GM12878 (cell line): ENCODE measurements at regions not wholly inside any gene's neighbourhood (a gene's known extent, or its start where the extent isn't known, plus 50 kb on each side); places are given as distances from the start of the nearest gene placed in this dataset.

Experiments used
- ATAC-seq: fragments of 200-7000 bp; cut with Tn5 transposase; 3 replicates; pipeline ENCODE4 v1.9.1; 2020; ENCODE audit warnings: mild to moderate bottlenecking, moderate library complexity
- BruUV-seq: library from RNA; stranded (reverse); fragments of 400-500 nt; replicated peaks from 2 replicates; lab custom pipeline; 2021; lab: Mats Ljungman, UMichigan
- CTCF ChIA-PET: fragments of 300-600 bp; sonication (Branson Sonifier 250); formaldehyde crosslinking; extraction: SDS; loops from one replicate; lab custom pipeline; 2021; ENCODE audit warnings: inconsistent platforms; lab: Yijun Ruan, JAX
- POLR2A ChIA-PET: fragments of 350-600 bp; formaldehyde crosslinking; extraction: SDS; loops from one replicate; lab custom pipeline; 2021; ENCODE audit warnings: inconsistent platforms; lab: Charles Lee
- RAD21 ChIA-PET: fragments of 300-600 bp; sonication (Branson Sonifier 250); formaldehyde crosslinking; loops from one replicate; lab custom pipeline; 2023; ENCODE audit warnings: antibody characterized with exemption; ENCODE audit not compliant: unreplicated experiment; lab: Charles Lee
- SMC1A ChIA-PET: fragments of 300-600 bp; sonication (Branson Sonifier 250); formaldehyde crosslinking; loops from one replicate; lab custom pipeline; 2023; ENCODE audit not compliant: unreplicated experiment, uncharacterized antibody; lab: Charles Lee
- DNase-seq: peaks from one replicate; pipeline ENCODE4 v3.0.0-alpha.2; 2011; ENCODE audit warnings: low read depth, low spot score
- FAIRE-seq: peaks from 3 replicates; lab custom pipeline; 2011; peaks lifted over from hg19 to GRCh38; lab: Jason Lieb, UNC
- H2AFZ ChIP-seq: 2 replicates; pipeline ENCODE4 v1.6.0; 2011; ENCODE audit warnings: low read depth, low read length, control low read depth; ENCODE audit not compliant: control insufficient read depth
- H3K27ac ChIP-seq: 2 replicates; pipeline ENCODE4 v1.5.1; 2011; ENCODE audit warnings: control low read depth; ENCODE audit not compliant: control insufficient read depth, insufficient read depth
- H3K27me3 ChIP-seq, 2 experiments: replicated peaks in 1 of 2; 2 replicates each; pipeline versions ENCODE4 v1.6.0 to v1.6.1; 2011; ENCODE audit warnings: low read length in 1 of 2; ENCODE audit not compliant: control insufficient read depth in 2 of 2, insufficient read depth in 2 of 2
- H3K36me3 ChIP-seq, 2 experiments: 2 replicates each; pipeline ENCODE4 v1.5.1; 2011; ENCODE audit warnings: low read length in 1 of 2; ENCODE audit not compliant: control insufficient read depth in 2 of 2, insufficient read depth in 2 of 2
- H3K4me1 ChIP-seq: 2 replicates; pipeline ENCODE4 v1.6.1; 2011; ENCODE audit warnings: mild to moderate bottlenecking, low read length, moderate library complexity, mixed read lengths; ENCODE audit not compliant: control insufficient read depth, insufficient read depth
- H3K4me2 ChIP-seq: 2 replicates; pipeline ENCODE4 v1.6.0; 2011; ENCODE audit warnings: control low read depth; ENCODE audit not compliant: control insufficient read depth, insufficient read depth
- H3K4me3 ChIP-seq: fragments of 200-600 bp; sonication (generic); 2 replicates; pipeline ENCODE4 v1.5.1; 2016
- H3K79me2 ChIP-seq: 2 replicates; pipeline ENCODE4 v1.6.0; 2011; ENCODE audit warnings: low read length; ENCODE audit not compliant: control insufficient read depth, insufficient read depth
- H3K9ac ChIP-seq: 2 replicates; pipeline ENCODE4 v1.8.0; 2011; ENCODE audit warnings: low read length, control low read depth, mixed read lengths; ENCODE audit not compliant: control insufficient read depth, insufficient read depth
- H3K9me3 ChIP-seq: replicated peaks from 3 replicates; pipeline ENCODE4 v1.5.1; 2011; ENCODE audit warnings: mild to moderate bottlenecking, low read length; ENCODE audit not compliant: control insufficient read depth, insufficient read depth
- H4K20me1 ChIP-seq: 2 replicates; pipeline ENCODE4 v1.6.0; 2011; ENCODE audit not compliant: control insufficient read depth, insufficient read depth
- ATF7 ChIP-seq: fragments of 450-650 bp; IDR thresholded peaks from 2 replicates; pipeline ENCODE4 v1.6.1; 2016; ENCODE audit warnings: low read depth, mild to moderate bottlenecking
- CBX3 ChIP-seq: fragments of 200-600 bp; sonication (generic); IDR thresholded peaks from 2 replicates; pipeline ENCODE4 v1.6.1; 2016; ENCODE audit warnings: low read depth, borderline replicate concordance
- EED ChIP-seq: sonication (generic); IDR thresholded peaks from 2 replicates; pipeline ENCODE4 v1.6.1; 2016; ENCODE audit warnings: antibody characterized with exemption, low read depth
- KAT2A ChIP-seq: conservative IDR thresholded peaks from 2 replicates; pipeline ENCODE4 v1.6.1; 2011; ENCODE audit warnings: low read depth, low read length; ENCODE audit not compliant: control insufficient read depth
- MTA2 ChIP-seq: fragments of 450-650 bp; IDR thresholded peaks from 2 replicates; pipeline ENCODE4 v1.6.1; 2016; ENCODE audit warnings: low read depth, mild to moderate bottlenecking, moderate library complexity
- PAX8 ChIP-seq: fragments of 450-650 bp; IDR thresholded peaks from 2 replicates; pipeline ENCODE4 v1.6.1; 2017; ENCODE audit warnings: mild to moderate bottlenecking, moderate library complexity
- RAD21 ChIP-seq: IDR thresholded peaks from 2 replicates; pipeline ENCODE4 v1.6.1; 2011; ENCODE audit warnings: mild to moderate bottlenecking, low read depth, low read length, moderate library complexity; ENCODE audit not compliant: insufficient read depth
- RAD51 ChIP-seq: fragments of 450-650 bp; IDR thresholded peaks from 2 replicates; pipeline ENCODE4 v1.6.1; 2016; ENCODE audit warnings: moderate library complexity, mild to moderate bottlenecking, inconsistent platforms
- RUNX3 ChIP-seq: IDR thresholded peaks from 2 replicates; pipeline ENCODE4 v1.6.1; 2012; ENCODE audit warnings: low read length, inconsistent platforms
- SIX5 ChIP-seq: IDR thresholded peaks from 2 replicates; pipeline ENCODE4 v1.6.1; 2011; ENCODE audit warnings: mild to moderate bottlenecking, low read depth, low read length, moderate library complexity; ENCODE audit not compliant: severe bottlenecking
- SMAD1 ChIP-seq: fragments of 450-650 bp; IDR thresholded peaks from 2 replicates; pipeline ENCODE4 v1.6.1; 2018; ENCODE audit warnings: mild to moderate bottlenecking, low read depth; ENCODE audit not compliant: partially characterized antibody
- SREBF2 ChIP-seq: IDR thresholded peaks from 2 replicates; pipeline ENCODE4 v1.6.1; 2012; ENCODE audit warnings: mild to moderate bottlenecking, low read length
- SRF ChIP-seq, 2 experiments: IDR thresholded peaks; 2 replicates each; pipeline ENCODE4 v1.6.1; 2011; ENCODE audit warnings: low read depth in 2 of 2, low read length in 2 of 2, mild to moderate bottlenecking in 1 of 2, moderate library complexity in 1 of 2
- STAT3 ChIP-seq: IDR thresholded peaks from 2 replicates; pipeline ENCODE4 v1.6.1; 2011; ENCODE audit warnings: low read depth, low read length, improper control_type of control experiment
- TCF7 ChIP-seq: IDR thresholded peaks from 2 replicates; pipeline ENCODE4 v1.6.1; 2014; ENCODE audit warnings: antibody characterized with exemption, borderline replicate concordance
- ZBTB40 ChIP-seq: fragments of 450-650 bp; IDR thresholded peaks from 2 replicates; pipeline ENCODE4 v1.6.1; 2016; ENCODE audit warnings: mild to moderate bottlenecking, moderate library complexity, borderline replicate concordance
- ZNF217 ChIP-seq: fragments of 450-650 bp; IDR thresholded peaks from 2 replicates; pipeline ENCODE4 v1.6.1; 2017; ENCODE audit warnings: antibody characterized with exemption, mild to moderate bottlenecking
- ZNF274 ChIP-seq: IDR thresholded peaks from one replicate; pipeline ENCODE4 v1.8.0; 2011; ENCODE audit not compliant: insufficient read length, insufficient read depth
- ZNF384 ChIP-seq: IDR thresholded peaks from 2 replicates; pipeline ENCODE4 v1.6.1; 2012; ENCODE audit warnings: low read depth, mild to moderate bottlenecking, low read length, improper control_type of control experiment, borderline replicate concordance
- WGBS: methylation state at CpG from one replicate; pipeline ENCODE4 v1.1.6; 2016; ENCODE audit warnings: low lambda C conversion rate; ENCODE audit not compliant: insufficient replicate concordance, insufficient coverage; ENCODE audit errors: missing lambda C conversion rate; 5-methylcytosine and 5-hydroxymethylcytosine counted together
- in situ Hi-C: fragments of 300-500 bp; cut with MboI; formaldehyde crosslinking; loops from 9 replicates; pipeline ENCODE4 v1.14.3; 2018; ENCODE audit warnings: mixed read lengths
- intact Hi-C: fragments of 100-400 bp; cut with micrococcal nuclease; formaldehyde crosslinking; loops from one replicate; pipeline ENCODE4 v1.14.2; 2022; ENCODE audit not compliant: unreplicated experiment

- no peaks in the 10 kb centered on the region for H3K4me1 ChIP-seq
- intact Hi-C loops (no loop called here), in situ Hi-C loops (no loop called here)
- H2AFZ ChIP-seq = no peak overlapping the region
- no peaks in the 10 kb centered on the region for H4K20me1 ChIP-seq
- ATAC-seq (peak; percentile 72), FAIRE-seq (no peak), DNase-seq (peak; percentile 12)
- no peaks in the 10 kb centered on the region; the same call in 2 of the 3 replicates for H3K9me3 ChIP-seq
- H3K79me2 ChIP-seq = no peaks in the 10 kb centered on the region
- H3K4me2 ChIP-seq = no peak overlapping the region
- BruUV-seq = no TSS peak
- H3K27me3 ChIP-seq = no peaks in the 10 kb centered on the region
- ChIA-PET SMC1A (interaction anchor here (0.9 to 2.9 kb wide), 5 partner anchors 18 to 754 kb away, joined by 3 to 15 read pairs (median 4); no protein-coding TSS in a partner anchor), CTCF (no interaction called here), POLR2A (no interaction called here), RAD21 (interaction anchor here (1.7 kb wide), 1 partner anchor 11 kb away, joined by 4 read pairs; no protein-coding TSS in a partner anchor)
- no peak overlapping the region for H3K4me3 ChIP-seq
- WGBS = 12% methylated on average over 17 of the region's 17 CpGs
- no peak overlapping the region for H3K9ac ChIP-seq
- no peak overlapping the region for H3K27ac ChIP-seq
- no peaks in the 10 kb centered on the region for H3K36me3 ChIP-seq
- TF ChIP-seq ZNF384 = peak; percentile 32; the same call in 1 of the 2 replicates
- no peak for TF ChIP-seq RUNX3
- no peak for TF ChIP-seq KAT2A
- no peak for TF ChIP-seq TCF7
- TF ChIP-seq PAX8 = no peak
- TF ChIP-seq ZNF217 = no peak
- no peak for TF ChIP-seq EED
- TF ChIP-seq MTA2 = peak; percentile 85
- no peak for TF ChIP-seq RAD21
- TF ChIP-seq ZBTB40 = no peak
- no peak for TF ChIP-seq SRF (IDR thresholded peaks at IDR 0.05; ENCODE audit: low read depth in 2 of 2, low read length in 2 of 2)
- no peak for TF ChIP-seq SREBF2
- no peak for TF ChIP-seq CBX3
- no peak for TF ChIP-seq SMAD1
- no peak for TF ChIP-seq STAT3
- no peak for TF ChIP-seq ZNF274
- peak; percentile 51; the same call in 1 of the 2 replicates for TF ChIP-seq RAD51
- TF ChIP-seq SIX5 = no peak
- peak; percentile 71 for TF ChIP-seq ATF7
Observed at GRCh38 chr15:95557226-95558046, 773.1 kb upstream of the NR2F2 start.
